HG03159 (cell line): ENCODE measurements at regions not wholly inside any gene's neighbourhood (a gene's known extent, or its start where the extent isn't known, plus 50 kb on each side); places are given as distances from the start of the nearest gene placed in this dataset.

Experiments used
- ATAC-seq: cut with Tn5 transposase; IDR thresholded peaks from one replicate; pipeline ENCODE4 v1.9.1; 2021; ENCODE audit warnings: mild to moderate bottlenecking, moderate library complexity; ENCODE audit not compliant: unreplicated experiment

DNA sequence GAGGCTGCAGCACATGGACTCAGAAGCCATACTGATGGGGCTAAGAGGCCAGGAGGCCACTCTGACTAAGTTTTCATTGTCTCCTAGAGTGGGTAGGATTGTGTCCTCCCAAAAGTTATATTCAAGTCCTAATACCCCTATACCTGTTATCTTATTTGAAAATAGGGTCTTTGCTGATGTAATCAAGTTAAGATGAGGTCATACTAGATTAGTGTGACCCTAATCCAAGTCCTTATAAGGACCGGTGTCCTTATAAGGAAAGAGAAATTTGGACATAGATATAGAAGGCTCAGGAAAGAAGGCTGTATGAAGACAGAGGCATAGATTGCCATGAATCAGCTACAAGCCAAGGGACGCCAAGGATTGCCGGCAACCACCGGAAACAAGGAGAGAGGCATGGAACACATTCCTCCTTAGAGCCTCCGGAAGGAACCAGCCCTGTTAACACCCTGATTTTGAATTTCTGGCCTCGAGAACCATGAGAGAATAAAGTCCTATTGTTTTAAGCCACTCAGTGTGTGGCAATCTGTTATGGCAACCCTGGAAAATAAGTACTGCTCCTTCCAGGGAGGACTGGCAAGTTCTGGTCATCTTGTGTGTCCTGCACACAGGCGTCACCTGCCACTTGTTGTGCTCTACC, 157.0 kb downstream of the EMX2 start:
- ATAC-seq = no peak

- ATAC-seq = no peak
These were observed 167.7 kb downstream of the EMX2 start for GRCh38 chr10:117710181-117710798.

DNA sequence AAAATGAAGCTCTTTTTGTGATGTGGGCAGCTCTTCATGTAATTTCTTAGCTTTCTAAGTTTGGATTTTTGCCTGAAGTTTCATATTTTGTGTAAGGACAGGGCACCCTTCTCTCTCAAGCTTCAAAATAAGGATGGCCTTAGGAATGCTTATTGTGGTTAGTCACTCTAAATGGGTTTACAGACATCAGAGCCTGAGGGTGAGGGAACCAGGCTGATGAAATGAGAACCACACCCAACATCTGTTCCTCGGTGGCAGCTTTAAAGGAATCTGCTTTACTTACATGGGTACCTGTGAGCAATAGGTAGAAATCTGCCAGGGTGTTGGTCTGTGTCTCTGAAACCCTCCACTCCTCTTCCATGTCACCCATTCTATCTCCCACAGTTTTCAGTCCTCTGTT, 174.3 kb downstream of the EMX2 start:
- ATAC-seq = no peak

DNA sequence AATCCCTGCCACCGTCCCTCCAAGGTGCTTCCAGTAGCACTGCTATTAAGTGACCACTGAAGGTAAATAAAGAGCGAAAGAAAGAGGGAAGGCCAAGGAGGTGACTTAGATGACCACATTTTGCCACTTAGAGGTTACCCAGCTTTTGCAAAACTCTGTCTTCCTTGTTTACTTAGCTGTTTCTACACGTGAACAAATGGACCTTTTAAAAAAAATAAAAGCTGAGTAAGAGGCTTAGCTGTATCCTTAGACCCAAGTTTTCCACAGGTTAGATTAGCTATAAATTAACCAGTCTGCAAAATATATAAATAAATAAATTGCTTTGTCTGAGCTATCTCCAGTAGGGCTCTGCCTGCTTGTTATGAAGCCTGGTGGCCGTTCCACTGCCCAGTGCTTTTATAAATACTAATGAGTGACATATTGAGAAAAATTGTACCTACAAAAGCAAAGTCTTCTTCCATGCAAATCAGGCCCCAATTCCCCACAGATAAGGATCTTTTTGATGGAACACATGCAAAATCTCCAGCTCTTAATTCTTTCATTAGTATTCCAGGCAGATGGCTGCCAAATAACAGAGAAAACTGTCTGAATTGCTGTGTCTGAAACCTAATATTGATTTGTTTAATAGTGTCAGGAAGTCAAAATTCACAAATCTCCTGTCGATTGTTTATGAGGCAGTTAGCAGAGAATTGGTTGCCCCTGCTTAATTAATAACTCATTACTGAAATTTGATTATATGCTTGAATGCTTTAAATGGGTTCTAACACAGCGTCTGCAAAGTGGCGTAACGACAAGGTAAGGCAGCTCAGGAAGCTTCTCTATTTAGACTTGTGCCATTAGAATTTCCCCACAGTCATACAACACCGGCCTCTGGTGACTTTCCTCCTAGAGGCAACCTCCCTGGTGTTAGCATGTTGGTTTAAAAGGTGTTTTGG, 176.7 kb downstream of the EMX2 start:
- no peak for ATAC-seq

DNA sequence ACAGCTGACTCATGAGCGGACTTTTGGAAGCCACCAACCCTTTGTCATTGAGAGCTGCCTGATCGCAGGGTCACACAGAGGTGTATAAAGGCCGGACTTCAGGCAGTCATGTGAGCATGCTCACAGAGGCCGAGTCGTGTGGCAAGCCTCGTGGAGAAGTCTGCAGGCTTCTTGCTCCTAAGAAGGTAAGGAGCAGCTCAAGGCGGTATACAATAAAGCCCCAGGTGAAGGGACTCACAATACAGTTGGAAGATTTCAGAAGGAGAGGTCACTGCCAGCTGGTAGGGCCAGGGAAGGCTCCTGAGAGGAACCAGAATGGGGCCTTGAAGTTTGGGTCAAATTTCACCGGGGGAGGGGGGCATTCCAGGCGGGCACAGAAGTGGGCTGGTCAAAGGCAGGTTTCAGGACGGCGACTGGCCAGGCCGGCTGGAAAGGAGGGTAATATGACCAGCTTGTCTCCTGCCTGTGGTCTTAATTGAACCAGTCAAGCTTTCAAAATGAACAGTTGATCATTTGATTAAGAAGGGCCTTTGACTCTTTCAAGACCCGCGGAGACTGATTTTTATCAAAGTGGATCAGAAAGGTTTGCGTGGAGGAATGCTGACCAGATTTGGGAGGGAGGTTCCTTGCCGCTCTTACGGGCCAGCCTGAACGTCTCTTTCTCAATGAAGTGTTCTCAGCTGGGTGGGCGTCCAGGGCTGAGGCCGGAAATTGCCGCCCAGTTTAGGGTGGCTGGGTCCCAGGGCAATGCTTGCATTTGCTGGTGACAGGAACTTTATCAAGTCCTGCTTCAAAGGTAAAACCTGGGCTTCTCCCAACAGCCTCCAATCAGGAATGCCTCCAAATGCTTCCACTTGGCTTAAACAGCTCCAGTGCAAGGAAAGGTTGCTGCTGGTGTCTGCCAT, 178.6 kb downstream of the EMX2 start:
- no peak for ATAC-seq

DNA sequence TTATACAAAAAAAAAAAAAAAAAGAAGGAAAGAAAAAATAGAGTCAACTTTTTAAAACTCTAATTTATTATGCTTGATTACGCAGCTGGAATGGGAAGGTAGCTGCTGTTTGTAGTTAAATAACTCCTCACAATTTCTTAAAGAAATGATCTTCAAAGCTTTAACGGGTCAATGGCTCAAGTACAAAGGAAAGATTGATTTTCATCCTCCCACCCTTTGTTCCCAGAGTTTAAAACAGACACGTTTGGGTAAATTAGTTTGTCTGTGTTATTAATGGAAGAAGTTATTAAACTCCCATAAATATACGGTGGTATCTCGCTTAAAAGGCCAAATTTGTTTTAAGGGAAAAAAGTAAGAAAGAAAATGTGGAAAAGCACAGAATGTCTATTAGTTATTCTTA, 179.3 kb downstream of the EMX2 start:
- no peak for ATAC-seq

DNA sequence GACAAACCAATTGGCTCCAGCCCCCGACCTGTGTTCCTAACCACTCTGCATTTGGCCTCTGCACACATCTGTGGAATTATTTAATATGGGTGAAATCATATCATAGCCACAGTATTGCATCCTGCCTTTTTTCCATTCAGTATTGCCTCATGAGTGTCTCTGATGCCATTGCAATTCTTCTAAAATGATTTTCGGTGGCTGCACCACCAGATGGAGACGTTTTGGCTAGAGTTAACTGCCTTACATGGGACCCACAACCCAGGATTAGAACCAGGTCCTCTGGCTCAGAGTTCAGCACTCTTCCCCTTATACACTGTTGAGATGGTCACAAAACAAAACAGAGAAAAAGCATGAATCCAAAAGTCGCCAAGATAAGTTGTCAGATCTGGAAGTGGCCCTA, 180.8 kb downstream of the EMX2 start:
- no peak for ATAC-seq

DNA sequence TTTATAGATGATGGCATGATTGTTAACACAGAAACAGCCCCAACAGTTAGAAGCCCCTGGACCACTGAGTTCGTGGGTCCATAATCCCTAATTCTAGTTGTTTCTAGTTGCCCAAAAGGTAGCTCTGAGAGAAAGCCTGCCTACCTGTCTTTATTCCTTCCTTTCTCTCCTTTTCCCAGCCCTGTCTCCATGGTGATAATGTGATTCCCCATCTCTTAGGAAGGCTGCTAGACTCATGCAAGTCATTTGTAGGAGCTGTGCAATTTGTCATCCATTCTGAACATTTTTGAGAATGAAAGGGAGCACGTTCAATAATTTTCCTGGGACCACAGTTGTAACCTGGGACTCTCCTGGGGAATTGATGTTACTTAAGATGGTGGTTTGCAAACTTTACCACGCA, 183.4 kb downstream of the EMX2 start:
- no peak for ATAC-seq

GRCh38 chr10:117726596-117727295, 184.2 kb downstream of the EMX2 start:
- no peak for ATAC-seq

DNA sequence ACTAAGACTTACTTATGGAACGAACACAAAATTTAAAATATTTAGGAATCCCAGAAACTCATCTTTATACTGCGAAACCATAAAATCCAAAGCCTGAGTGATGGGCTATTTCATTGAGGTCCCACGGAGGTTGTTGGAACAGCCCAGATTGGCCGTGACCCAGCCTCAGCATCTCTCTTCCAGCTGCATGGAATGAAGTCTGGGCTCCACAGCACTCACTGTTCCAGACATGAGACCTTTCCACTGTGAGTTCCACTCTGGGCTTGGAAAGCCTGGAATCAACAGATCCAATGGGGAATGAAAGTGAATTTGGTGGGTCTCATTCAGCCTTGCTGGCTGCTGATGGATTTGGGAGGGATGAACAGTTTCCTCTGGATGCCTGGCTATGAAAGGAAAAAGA, 184.9 kb downstream of the EMX2 start:
- no peak for ATAC-seq

DNA sequence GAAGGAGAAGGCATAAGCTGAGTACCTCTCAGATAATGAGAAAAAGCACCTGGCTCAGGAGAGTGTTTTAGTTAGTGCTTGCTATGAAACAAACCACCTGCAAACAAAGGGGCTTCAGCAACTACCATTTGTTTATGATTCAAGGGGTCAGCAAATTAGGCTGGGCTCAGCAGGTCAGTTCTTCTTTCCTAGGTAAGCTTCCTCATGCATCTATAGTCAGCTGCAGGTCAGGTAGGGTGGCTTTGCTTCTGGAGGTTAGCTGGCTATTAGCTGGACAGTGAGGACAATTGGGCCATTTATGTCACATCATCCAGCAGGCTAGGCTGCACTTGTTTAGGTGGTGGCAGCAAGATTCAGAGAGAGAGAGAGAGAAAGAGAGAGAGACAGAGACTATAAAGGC, 185.5 kb downstream of the EMX2 start:
- no peak for ATAC-seq

GRCh38 chr10:117729156-117729555, 186.6 kb downstream of the EMX2 start:
- ATAC-seq = no peak

- no peak for ATAC-seq
These were observed 188.7 kb downstream of the EMX2 start for GRCh38 chr10:117731121-117731791.

GRCh38 chr10:117734731-117735405, 192.3 kb downstream of the EMX2 start:
- ATAC-seq = no peak

GRCh38 chr10:117736655-117737054, 194.1 kb downstream of the EMX2 start:
- ATAC-seq = no peak

GRCh38 chr10:117740088-117740487, 197.5 kb downstream of the EMX2 start:
- ATAC-seq = no peak

DNA sequence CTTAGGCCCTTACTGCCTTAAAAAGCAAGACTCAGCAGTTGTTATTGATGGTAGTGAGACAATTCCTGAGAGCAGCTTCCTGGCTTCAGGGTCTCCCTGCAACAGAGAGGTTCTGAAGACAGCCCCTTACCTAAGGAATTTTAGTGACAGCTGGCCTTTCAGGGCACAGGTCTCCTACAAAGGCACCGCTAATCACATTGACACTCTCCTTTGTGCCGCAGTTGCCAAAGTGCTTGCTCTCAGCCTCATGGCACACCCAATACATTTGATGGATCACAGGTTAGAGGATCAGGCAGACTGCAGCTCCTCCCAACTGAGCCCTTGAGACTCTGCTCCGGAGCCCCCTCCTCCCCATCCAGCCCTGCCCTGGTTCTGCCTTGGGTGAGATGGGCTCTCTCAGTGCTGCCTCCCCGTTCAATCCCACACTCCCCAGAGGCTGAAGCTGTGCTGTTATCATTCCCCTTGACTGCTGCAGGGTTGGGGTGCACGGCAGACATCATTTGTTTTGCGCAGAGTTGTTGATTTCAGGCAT, 198.2 kb downstream of the EMX2 start:
- no peak for ATAC-seq

GRCh38 chr10:117741524-117741923, 199.0 kb downstream of the EMX2 start:
- no peak for ATAC-seq

- ATAC-seq = no peak
These were observed 201.0 kb downstream of the EMX2 start for GRCh38 chr10:117743509-117743908.
